ENCODE measurements at regions not wholly inside any gene's neighbourhood (a gene's known extent, or its start where the extent isn't known, plus 50 kb on each side); places are given as distances from the start of the nearest gene placed in this dataset.
"Not testable (repeated sequence)": the region's sequence is repeated elsewhere in the genome, so short reads cannot be mapped to it uniquely, and the experiment has no call there.

DNA sequence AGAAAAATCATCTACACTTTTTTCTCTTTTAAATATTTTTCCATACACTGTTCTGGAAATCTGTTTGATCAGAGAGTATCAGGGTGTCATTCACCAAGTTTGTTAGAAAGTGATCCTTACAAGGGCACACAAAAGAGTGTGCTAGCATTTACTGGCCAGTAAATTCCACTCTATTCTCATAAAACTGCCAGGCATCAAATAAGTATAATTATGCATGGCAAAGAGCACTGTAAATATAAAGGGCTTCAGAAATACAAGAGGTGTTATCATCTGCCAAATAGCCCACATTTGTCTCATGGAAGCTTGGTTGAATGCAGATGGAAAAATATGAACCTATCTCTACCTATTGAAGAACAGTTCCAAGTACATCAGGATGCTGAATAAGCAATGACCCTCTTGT lies 847.3 kb upstream of the ACVR2A start:
- no peak for DNase-seq

DNA sequence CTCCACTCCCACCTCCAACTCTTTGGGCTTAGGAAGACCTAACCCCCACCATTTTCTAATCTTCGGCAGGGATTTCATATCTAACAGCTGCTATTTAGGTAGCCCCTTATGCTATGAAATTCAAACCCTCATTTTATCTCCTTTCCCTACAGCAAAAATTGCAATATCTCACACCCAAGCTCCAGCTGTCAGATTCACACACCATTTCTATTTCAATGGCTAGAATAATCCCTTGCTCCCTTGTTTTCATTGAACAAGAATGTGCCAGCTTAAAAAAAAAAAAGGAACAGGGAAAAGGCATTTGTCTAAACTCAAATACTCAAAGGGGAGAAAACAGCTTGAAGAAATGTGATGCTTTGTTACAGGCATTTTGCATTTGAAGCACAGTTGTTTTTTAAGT lies 850.6 kb upstream of the ACVR2A start:
- DNase-seq, result no peak

DNA sequence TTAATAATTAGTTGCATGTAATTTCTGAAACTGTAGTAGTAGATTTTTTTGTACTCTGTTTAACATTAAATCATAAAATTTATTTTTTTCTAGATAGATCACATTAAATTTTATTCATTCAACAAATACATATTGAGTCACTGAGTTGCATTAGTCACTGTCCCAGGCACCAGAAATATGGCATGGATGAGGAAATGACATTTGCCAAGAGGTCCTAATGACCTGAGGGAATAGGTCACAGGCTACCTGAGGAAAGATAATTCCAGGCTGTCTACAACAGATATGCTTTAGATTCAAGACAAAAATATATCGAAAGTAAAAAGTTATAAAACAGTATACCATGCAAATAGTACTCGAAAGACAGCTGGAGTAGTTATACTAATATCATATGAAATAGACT lies 852.4 kb upstream of the ACVR2A start:
- DNase-seq, result no peak

DNA sequence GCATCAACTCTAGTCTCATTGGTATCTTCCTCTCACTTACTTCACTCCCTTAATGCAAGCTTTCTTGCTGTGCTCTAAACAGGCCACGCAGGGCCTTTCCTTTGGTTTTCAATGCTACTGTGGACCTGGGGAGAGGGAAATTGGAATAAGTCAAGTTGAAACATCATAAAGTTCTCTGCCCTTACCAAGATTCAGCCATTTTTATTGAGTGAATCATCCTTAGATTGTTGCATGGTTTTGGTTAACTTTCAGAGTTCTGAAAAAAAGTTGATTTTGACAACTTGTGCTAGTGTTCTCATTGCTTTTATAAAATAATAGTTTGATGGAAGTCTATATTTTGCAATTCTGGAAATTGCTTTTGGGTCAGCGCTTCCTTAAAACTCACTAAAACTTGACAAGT lies 852.8 kb upstream of the ACVR2A start:
- no peak for DNase-seq

DNA sequence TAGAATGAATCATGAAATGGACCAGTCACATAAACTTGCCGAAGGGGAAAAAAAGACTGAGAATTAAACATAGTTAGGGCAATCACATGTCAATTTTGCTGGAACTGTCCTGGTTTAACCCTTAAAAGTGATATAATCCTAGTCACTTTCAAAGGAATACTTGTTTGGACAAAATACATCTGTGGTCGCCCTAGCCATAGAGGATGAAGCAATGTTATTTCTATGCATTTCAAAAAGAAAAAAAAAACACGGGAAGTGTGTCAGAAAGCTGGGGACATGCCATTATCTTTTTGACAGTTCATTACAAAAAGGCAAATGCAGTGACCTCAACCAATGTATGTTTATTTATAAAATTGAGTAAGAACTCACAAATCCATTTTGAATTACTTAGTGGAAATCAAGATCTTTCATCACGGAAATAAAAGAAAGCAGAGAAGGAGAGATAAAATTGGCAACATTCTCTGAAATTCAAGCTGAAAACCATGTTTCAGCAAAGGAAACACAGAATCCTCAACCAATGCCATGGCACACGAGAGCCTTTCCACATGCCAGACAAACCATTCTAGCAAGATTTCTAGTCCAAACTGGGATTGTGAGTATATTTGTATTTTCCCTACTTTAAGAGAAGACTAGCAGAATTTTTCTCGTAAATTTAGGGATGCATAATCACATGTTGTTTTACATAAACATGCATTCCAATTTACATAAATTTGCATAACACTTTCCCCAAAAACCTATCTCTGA lies 854.3 kb upstream of the ACVR2A start:
- DNase-seq, result no peak

DNA sequence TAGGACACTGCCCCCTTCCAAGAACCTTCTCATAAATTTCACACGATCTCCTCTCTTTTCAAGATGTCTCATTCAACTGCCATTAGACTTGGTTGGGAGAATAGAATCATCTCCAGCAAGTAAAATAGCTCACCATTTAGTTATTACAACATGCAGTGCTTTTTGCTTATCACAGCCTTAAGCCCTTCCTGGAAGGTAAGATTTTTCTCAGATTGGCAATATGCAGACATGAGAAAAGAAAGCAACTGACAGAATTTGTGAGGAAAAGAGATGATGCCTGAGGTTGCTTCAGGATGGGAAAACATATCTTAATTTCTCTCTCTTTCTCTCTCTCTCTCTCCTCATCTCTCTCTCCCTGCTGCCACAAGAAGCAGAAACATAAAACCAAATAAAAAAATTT lies 855.1 kb upstream of the ACVR2A start:
- DNase-seq, result no peak

DNA sequence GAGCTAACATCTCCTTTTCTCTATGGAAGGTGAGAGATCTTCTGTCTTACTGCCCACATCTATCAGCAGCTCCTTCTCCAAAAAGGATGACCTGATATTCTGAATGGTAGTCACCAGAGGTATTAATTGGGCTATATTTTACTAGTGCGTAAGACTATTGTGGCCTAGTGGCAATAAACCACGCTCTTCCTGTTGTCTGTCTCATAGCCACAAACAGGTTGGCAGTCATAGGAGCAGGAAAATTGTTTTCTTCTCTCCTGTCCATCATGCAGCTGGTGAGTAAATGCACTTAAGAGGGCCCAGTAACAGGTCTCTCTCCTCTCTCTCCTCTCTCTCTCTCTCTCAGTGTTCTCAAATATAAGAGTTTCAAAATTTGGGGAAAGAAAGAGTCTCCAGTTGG lies 856.8 kb upstream of the ACVR2A start:
- DNase-seq, result no peak

DNA sequence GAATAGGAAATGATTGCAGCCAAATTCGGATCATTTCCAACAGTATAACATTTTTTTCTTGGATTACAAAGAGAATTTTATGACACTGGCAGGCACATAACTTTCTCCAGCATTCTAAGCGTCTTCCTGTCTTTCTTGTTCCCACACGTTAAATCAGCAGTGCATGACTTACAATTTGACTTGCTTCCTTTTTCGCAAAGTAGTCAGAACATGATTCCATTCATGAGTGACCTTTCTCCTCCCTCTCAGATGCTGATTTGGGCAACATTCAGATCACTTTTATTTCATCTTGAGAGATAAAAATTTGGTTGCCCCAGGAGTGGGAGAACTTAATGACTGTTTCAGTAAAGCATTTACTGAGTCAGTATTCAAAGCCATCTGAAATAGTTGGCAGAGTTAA lies 858.7 kb upstream of the ACVR2A start:
- no peak for DNase-seq

DNA sequence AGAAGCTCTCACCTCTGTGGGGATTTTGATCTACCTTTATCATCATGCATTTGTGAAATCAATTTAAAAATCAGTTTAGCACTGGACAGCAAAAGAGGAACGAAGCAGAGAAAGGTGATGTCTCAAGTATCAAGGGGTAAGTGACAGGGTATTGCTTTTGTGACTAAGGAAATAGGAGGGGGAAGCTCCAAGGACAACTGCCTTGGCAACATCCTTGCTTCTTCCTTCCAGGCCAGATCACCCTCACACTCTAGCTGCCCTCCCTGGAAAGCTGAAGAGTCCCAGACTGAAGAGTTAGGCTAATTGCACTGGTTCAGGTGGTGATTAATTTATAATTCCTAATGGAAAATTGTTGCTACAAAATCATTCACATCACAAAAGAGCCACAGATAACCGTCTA lies 859.1 kb upstream of the ACVR2A start:
- no peak for DNase-seq

DNA sequence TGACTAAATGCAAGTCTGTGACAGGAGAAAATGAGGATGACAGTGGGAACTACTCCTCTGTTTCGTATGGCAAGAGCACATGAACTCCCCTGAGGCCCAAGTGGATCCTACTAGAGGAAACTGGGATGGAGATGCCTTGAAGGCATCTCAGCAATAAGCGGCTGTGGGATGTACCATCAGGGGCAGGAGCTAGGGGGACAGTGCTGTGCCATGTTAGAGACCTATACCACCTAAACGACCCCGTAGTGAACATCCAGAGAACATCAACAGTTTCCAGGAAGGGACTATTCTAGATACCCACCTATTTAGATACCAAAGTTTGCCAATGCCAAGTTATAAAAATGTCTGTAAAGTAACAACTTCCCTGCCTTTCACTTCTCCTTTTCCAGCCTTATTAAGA lies 860.8 kb upstream of the ACVR2A start:
- no peak for DNase-seq

DNA sequence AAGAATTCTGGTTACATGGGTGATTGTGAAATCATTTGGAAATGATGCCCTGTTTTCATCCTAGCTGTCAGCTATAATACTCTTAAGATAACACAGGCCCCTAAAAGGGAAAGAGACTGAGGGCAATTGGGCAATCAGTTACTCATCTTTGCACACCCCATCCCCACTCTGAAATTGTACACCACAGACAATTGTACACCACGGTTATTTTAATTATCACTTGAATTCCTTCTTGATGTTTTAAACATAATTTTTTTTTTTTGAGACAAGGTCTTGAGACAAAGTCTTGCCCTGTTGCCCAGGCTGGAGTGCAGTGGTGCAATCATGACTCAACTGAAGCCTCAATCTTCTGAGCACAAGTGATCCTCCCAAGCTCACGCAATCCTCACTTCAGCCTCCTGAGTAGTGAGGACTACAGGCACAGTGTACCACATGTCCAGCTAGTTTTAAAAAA lies 862.4 kb upstream of the ACVR2A start:
- DNase-seq, result no peak

DNA sequence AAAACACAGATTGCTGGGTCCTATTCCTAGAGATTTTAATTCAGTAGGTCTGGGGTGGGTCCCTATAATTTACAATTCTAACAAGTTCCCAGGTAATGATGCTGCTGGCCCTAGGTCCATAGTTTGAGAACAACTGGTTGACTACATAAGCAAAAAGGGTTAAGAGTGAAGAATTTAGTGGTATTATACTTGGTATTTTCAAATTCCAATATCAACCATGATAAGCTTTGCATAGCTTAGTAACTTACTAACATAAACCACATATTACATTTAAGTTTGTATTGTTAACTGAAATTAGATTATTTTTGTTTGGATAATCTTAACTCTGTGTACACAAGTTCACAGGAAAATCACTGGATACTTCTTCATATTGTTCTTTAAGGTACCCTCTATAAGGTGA lies 862.9 kb upstream of the ACVR2A start:
- DNase-seq, result no peak

DNA sequence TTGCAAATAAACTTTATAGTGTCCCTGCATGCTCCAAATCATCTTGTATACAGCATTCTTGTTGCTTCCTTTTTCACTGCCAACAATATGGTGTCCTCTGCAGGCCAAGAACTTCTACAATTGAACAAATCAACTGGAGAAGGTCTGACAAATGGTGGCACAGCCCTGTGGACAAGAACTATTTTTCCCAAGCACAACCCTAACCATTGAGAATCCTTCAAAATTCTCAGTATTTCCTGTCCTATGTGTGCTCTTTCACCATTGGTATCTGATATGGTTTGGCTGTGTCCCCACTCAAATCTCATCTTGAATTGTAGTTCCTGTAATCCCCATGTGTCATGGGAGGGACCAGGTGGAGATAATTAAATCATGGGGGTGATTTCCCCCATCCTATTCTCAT lies 865.1 kb upstream of the ACVR2A start:
- DNase-seq, result no peak

DNA sequence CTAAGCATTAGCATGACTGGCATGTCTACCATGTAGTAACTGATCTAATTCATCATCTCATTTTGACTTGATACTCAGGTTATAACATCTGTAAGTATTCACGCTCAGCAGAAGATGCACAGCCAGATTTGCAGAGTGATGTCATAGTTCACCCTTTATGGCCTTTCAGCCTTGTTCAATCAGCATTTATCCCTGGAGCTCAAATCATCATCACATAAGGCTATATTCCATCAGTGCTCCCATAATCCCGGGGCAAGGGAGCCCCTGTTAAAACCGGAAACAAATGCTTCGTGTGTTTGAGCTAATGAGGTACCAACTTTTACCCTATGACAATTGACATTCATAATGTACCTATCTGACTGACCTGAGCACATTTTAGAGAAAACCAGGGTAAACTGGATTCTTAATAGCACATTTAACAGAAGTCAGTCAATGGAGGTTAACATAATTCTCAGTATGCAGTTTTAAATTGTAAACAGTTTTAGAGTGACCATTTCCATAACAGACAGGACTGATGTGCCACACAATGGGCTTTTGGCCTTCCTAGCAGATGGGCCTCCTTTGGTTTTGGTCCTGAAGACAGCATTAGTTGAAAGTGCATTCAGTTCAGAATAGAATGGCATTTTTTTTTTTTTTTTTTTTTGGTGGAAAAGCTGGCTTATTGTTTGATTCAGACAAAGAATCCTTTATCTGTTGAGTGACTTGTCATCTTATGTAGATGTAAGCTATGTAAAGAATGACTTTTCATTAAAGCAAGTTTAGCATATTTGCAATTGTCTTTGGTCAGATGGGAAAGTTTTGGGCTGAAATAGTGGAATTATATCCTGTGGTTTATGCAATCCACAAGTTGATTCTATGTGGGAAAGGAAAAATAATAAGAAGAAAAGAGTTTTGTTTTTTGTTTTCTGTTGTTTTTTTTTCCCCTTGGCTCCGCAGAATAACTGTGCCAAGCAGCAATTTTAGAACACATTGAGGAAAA lies 866.0 kb upstream of the ACVR2A start:
- DNase-seq, result no peak

DNA sequence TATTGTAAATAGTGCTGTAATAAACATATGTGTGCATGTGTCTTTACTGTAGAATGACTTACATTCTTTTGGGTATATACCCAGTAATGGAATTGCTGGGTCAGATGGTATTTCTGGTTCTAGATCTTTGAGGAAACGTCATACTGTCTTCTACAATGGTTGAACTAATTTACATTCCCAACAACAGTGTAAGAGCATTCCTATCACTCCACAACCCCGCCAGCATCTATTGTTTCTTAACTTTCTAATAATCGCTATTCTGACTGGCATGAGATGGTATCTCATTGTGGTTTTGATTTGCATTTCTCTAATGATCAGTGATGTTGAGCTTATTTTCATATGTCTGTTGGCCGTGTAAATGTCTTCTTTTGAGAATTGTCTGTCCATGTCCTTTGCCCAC lies 873.8 kb upstream of the ACVR2A start:
- DNase-seq, result not testable (repeated sequence)

DNA sequence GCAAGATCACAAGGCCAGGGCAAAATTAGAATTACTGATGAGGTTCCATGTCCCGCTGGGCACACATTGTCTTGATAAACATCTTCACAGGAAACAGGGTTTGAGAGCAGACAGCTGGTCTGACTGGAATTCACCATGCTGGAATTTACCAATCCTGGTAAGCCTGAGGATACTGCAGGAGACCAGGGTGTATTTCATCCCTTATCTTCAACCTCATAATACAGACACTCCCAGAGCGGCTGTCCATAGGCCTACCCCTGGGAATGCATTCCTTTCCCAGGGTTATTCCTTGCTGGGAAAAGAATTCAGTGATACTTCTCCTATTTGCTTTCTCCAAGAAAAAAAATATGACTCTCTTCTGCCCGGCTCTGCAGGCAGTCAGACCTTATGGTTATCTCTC lies 875.1 kb upstream of the ACVR2A start:
- DNase-seq, result not testable (repeated sequence)

DNA sequence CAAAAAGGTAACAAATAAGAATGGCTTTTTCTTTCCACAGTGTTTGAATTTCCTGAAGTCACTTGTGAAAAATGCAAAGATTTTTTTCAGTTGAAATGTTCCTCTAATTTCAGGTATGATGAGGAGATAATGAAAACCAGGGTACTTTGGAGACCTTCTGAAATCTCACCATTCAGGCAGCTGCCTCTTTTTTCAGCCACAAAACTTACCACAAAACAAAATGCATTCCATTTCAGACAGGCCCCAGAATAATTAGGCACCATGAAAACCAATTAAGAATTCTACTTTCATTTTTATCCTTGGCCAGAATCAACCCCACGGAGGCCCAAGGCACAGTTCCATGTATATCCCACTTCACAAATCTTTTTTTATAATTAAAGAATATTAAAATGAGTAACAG lies 880.3 kb upstream of the ACVR2A start:
- DNase-seq, result no peak

DNA sequence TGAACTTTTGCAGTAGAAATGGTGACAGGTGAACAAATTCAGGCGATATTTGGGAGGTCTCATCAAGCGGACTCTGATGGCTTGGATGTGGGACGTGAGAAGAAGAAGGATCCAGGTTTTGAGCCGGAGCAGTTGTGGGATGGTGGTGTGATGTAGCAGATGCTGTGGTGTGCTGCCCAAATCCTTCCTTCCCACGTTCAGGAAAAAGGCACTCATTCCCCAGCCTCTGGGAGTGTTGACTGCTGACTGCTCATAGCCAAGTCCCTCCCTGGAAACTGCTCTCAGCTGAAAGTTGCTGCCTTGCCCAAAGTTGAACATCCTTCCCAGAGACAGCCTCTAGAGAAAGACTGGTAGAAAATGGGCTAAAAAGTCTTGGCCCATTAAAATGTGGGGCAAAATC lies 890.3 kb upstream of the ACVR2A start:
- no peak for DNase-seq

DNA sequence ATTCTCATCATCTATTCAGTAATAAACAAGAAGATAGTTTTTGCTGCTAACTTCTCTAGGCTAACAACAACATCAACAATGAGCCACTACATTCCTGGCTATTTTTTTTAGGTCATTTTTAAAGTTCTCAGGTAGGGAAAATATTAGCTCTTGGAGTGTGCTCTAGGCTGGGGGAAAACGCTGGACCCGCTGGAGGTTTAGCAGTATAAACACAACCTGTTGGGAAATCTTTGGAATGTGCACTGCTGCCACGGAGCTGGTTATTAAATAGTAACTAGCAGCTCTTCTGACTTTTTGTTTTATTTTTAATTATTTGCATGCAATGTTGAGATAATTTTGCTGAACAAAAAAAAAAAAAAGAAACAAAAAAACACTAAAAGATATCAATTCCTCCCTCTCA lies 892.1 kb upstream of the ACVR2A start:
- no peak for DNase-seq

DNA sequence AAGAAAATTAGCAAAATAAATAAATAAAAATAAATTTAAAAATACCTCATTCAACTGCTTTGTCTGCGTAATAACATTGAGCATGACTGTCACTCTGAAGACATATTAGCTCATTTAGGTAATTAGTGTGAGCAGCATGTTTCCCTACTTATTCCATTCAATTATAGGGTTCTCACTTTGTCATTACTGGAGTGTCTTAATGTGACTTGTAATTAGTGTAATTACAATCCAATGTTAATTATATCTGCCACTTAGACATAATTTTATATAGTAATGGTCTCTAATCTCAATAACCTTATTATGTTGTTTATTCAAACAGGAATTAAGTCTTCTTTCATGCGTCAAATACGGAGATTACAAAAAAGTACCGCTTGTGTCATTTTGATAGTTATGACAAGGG lies 893.9 kb upstream of the ACVR2A start:
- DNase-seq, result no peak

DNA sequence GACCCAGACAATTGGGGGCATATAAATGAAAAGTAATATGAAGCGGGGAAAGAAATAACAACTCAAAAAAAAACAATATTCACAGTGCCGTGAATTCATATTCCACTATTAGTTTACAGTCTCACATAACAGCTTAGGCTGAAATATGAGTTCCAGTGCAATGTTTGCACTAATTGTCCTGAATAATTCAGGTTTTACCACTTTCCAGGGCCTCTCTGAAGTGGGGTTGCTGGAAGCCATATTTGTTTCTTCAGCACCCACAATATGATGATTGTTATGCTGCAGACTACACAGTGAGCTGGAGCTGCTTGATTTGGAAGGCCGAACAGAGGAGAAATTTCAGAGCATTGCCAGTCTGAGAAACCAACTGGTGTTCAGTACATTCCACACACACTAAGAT lies 894.5 kb upstream of the ACVR2A start:
- DNase-seq, result no peak

DNA sequence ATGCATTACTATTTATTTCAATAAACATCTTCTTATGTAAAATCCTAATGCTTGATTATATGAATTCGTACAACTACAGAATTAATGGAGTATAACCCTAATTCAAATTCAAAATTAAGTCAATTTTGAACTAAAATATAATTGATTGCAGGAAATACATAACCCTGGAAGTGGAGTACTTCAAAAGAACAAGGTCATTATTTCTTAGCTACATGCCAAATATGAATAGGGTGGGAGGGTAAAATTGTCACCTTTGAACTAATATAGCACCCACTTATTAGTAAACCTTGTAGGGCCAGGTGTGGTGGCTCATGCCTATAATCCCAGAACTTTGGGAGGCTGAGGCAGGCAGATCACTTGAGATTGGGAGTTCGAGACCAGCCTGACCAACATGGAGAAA lies 895.4 kb upstream of the ACVR2A start:
- no peak for DNase-seq

DNA sequence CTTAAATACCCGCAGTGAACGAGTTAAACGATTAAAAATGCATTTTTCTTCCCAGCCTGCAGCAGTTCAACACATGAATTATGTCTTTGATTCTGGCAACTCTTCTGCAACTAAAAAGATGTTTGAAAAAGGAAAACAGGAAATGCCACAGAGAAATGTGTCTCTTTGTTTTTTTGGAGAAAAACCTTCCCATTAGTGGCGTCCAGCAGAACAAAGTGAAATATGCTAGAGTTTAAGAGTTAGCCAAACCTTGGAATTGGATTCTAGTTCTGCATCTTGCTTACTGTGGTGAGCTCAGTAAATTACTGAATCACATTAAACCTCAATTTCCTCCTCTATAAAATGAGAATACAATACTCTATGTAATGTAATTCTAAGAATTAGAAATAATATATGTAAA lies 900.2 kb upstream of the ACVR2A start:
- no peak for DNase-seq

DNA sequence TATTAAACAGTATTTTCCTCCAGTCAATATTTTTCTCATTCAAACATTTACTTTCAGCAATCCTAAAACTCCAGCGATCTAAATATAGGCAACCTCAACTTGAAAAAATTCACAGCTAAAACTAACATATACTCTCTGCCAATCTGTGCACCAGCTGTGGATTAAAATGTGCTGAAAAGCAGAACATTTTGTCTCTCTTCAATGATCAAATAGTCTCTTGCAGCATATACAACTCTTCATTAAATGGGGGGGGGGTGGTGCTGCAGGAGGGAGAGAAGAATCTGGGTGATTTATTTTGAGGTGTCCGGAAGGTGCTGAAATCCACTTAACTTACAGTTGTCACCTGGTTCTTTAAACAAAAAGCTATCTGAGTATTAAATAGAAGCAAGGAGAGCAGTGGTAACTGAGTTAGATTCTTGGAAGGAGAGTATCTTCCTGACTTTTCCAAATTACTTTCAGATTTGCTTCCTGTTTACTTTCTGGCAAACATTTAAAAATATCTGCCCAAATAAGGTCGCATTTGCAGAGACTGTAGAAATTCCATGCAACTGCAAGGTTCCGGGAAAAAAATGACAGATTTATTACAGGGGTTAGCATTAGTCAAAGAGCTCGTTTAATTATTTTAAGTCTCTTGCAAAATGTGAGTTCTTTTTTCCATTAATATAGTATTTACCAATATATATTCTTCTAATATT lies 904.7 kb upstream of the ACVR2A start:
- no peak for DNase-seq

Measured in suppressor macrophage treated with lipopolysaccharide for 1 hour (primary cell).